ENCODE measurements at regions not wholly inside any gene's neighbourhood (a gene's known extent, or its start where the extent isn't known, plus 50 kb on each side); places are given as distances from the start of the nearest gene placed in this dataset.

- H3K79me2 ChIP-seq (ENCODE audit: insufficient read depth, low read length), result no peaks in the 10 kb centered on the region
- H2AFZ ChIP-seq (ENCODE audit: low read depth, low read length, severe bottlenecking), result no peak overlapping the region
- no peak overlapping the region for H3K9ac ChIP-seq (ENCODE audit: low read length)
- no peaks in the 10 kb centered on the region for H3K27me3 ChIP-seq (ENCODE audit: low read length)
- H4K20me1 ChIP-seq (ENCODE audit: low read depth, low read length), result no peaks in the 10 kb centered on the region
- no peaks in the 10 kb centered on the region for H3K9me2 ChIP-seq (replicated peaks; ENCODE audit: insufficient read depth, low read length)
- no peaks in the 10 kb centered on the region for H3F3A ChIP-seq (ENCODE audit: insufficient read depth)
- H3K4me3 ChIP-seq (ENCODE audit: insufficient read depth, low read length, poor library complexity, severe bottlenecking), result no peak overlapping the region
- no peak overlapping the region for H3K4me2 ChIP-seq (ENCODE audit: low read depth, low read length, poor library complexity, severe bottlenecking)
- TF ChIP-seq EZH2phosphoT487 (conservative IDR thresholded peaks at IDR 0.05; ENCODE audit: low read length) (no peak), CTCF (IDR thresholded peaks at IDR 0.05; ENCODE audit: insufficient read depth, low read length, poor library complexity, severe bottlenecking) (no peak)
- no peaks in the 10 kb centered on the region for H3K9me3 ChIP-seq (ENCODE audit: insufficient read depth, low read length)
- no peak overlapping the region for H3K27ac ChIP-seq (ENCODE audit: low read depth, low read length)
- H3K36me3 ChIP-seq (ENCODE audit: low read length), result no peaks in the 10 kb centered on the region
Observed at GRCh38 chr4:41409594-41409895, 128.4 kb upstream of the LIMCH1 start.

GRCh38 chr4:41410049-41410448 is 127.9 kb upstream of the LIMCH1 start:
- Histone ChIP-seq H3K9me2 (replicated peaks; ENCODE audit: insufficient read depth, low read length) (no peaks in the 10 kb centered on the region), H3K4me3 (ENCODE audit: insufficient read depth, low read length, poor library complexity, severe bottlenecking) (no peak overlapping the region), H2AFZ (ENCODE audit: low read depth, low read length, severe bottlenecking) (no peak overlapping the region), H3K4me2 (ENCODE audit: low read depth, low read length, poor library complexity, severe bottlenecking) (no peak overlapping the region), H3K9ac (ENCODE audit: low read length) (no peak overlapping the region), H3F3A (ENCODE audit: insufficient read depth) (no peaks in the 10 kb centered on the region), H4K20me1 (ENCODE audit: low read depth, low read length) (no peaks in the 10 kb centered on the region), H3K27me3 (ENCODE audit: low read length) (no peaks in the 10 kb centered on the region), H3K79me2 (ENCODE audit: insufficient read depth, low read length) (no peaks in the 10 kb centered on the region), H3K27ac (ENCODE audit: low read depth, low read length) (no peak overlapping the region), H3K36me3 (ENCODE audit: low read length) (no peaks in the 10 kb centered on the region), H3K9me3 (ENCODE audit: insufficient read depth, low read length) (no peaks in the 10 kb centered on the region)
- no peak for TF ChIP-seq EZH2phosphoT487 (conservative IDR thresholded peaks at IDR 0.05; ENCODE audit: low read length)
- TF ChIP-seq CTCF (IDR thresholded peaks at IDR 0.05; ENCODE audit: insufficient read depth, low read length, poor library complexity, severe bottlenecking), result no peak

GRCh38 chr4:41413670-41414411 is 124.1 kb upstream of the LIMCH1 start:
- H3K4me2 ChIP-seq (ENCODE audit: low read depth, low read length, poor library complexity, severe bottlenecking), result no peak overlapping the region
- no peak for TF ChIP-seq EZH2phosphoT487 (conservative IDR thresholded peaks at IDR 0.05; ENCODE audit: low read length)
- TF ChIP-seq CTCF (IDR thresholded peaks at IDR 0.05; ENCODE audit: insufficient read depth, low read length, poor library complexity, severe bottlenecking), result no peak
- H3K4me3 ChIP-seq (ENCODE audit: insufficient read depth, low read length, poor library complexity, severe bottlenecking), result no peak overlapping the region
- no peak overlapping the region for H3K9ac ChIP-seq (ENCODE audit: low read length)
- H3K36me3 ChIP-seq (ENCODE audit: low read length), result no peaks in the 10 kb centered on the region
- H3F3A ChIP-seq (ENCODE audit: insufficient read depth), result no peaks in the 10 kb centered on the region
- H3K27me3 ChIP-seq (ENCODE audit: low read length), result no peaks in the 10 kb centered on the region
- H3K79me2 ChIP-seq (ENCODE audit: insufficient read depth, low read length), result no peaks in the 10 kb centered on the region
- H3K27ac ChIP-seq (ENCODE audit: low read depth, low read length), result no peak overlapping the region
- no peak overlapping the region for H2AFZ ChIP-seq (ENCODE audit: low read depth, low read length, severe bottlenecking)
- H4K20me1 ChIP-seq (ENCODE audit: low read depth, low read length), result no peaks in the 10 kb centered on the region
- H3K9me3 ChIP-seq (ENCODE audit: insufficient read depth, low read length), result no peaks in the 10 kb centered on the region
- H3K9me2 ChIP-seq (replicated peaks; ENCODE audit: insufficient read depth, low read length), result no peaks in the 10 kb centered on the region
